ENCODE measurements at regions not wholly inside any gene's neighbourhood (a gene's known extent, or its start where the extent isn't known, plus 50 kb on each side); places are given as distances from the start of the nearest gene placed in this dataset.

GRCh38 chr4:33054656-33055196 lies 2334.6 kb downstream of the PCDH7 start:
- TF ChIP-seq POLR2A (IDR thresholded peaks at IDR 0.05; ENCODE audit: low read length) (no peak), GATA1 (IDR thresholded peaks at IDR 0.05; ENCODE audit: low read depth, low read length) (no peak)
